AG09309 (cell line): ENCODE measurements at regions not wholly inside any gene's neighbourhood (a gene's known extent, or its start where the extent isn't known, plus 50 kb on each side); places are given as distances from the start of the nearest gene placed in this dataset.

ENCODE experiments used
- DNase-seq: peaks from one replicate; pipeline ENCODE4 v3.0.0-alpha.2; 2010; ENCODE audit warnings: low read depth
- H3K4me3 ChIP-seq: 2 replicates; pipeline ENCODE4 v1.5.1; 2011; ENCODE audit warnings: mild to moderate bottlenecking, low read depth, low read length, moderate library complexity; ENCODE audit not compliant: control insufficient read depth
- TF ChIP-seq, protein P1 (sequence below): IDR thresholded peaks from 2 replicates; pipeline ENCODE4 v1.5.1; 2011; ENCODE audit warnings: mild to moderate bottlenecking, low read depth, low read length, inconsistent platforms; ENCODE audit not compliant: insufficient read depth, control insufficient read depth; ENCODE audit errors: missing control alignments

DNA sequence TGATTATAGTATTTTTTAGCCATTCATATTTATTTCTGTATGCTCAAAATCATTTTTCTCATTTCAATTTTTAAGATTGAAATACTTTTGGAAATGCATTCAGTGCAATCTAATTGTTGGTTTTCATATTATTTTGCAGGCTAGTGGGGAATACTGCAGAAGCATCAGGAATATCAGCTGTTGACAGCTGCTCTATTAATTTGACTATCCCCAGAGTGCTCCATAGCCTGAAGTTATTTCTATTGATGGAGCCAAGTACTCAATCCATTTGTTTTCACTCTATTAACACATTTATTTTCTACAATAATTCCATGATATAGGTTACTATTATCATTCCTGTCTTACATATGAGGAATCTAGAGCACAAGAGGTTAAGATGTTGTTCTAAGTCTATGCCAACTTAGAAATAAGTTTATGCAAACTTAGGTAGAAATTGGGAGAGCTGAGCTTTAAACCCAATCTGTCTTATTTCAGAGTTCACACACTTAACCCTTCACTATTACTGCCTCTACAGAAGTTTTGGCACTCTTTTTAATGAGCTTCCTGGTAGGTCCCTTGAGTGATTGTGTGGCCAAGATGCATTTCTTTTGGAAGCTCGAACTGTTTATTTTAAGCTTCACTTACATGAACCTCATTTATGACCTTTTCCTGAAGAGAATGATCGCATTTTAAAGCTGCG lies 65.6 kb upstream of the PCDH18 start:
- TF ChIP-seq, protein P1, sequence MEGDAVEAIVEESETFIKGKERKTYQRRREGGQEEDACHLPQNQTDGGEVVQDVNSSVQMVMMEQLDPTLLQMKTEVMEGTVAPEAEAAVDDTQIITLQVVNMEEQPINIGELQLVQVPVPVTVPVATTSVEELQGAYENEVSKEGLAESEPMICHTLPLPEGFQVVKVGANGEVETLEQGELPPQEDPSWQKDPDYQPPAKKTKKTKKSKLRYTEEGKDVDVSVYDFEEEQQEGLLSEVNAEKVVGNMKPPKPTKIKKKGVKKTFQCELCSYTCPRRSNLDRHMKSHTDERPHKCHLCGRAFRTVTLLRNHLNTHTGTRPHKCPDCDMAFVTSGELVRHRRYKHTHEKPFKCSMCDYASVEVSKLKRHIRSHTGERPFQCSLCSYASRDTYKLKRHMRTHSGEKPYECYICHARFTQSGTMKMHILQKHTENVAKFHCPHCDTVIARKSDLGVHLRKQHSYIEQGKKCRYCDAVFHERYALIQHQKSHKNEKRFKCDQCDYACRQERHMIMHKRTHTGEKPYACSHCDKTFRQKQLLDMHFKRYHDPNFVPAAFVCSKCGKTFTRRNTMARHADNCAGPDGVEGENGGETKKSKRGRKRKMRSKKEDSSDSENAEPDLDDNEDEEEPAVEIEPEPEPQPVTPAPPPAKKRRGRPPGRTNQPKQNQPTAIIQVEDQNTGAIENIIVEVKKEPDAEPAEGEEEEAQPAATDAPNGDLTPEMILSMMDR, result no peak
- DNase-seq, result no peak
- H3K4me3 ChIP-seq, result no peak overlapping the region

DNA sequence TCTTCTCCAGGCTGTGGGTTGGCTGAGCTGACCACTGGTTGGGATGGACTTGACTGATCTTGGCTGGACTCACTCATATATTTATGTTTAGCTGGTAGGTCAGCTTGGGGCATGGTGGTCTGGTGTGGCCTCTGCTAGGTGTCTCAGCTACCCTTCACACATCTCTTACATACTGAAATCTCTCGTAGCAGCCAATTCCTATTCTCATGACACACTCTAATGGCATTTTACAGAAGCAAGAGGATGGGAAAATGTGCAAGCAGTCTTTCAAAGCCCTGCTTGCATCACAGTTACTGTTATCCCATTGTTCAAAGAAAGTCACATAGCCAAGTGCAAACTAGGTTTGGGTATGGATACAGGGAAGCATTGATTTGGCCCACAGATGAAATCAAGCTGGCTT lies 55.5 kb upstream of the PCDH18 start:
- no peak overlapping the region for H3K4me3 ChIP-seq
- no peak for DNase-seq
- TF ChIP-seq, protein P1, result no peak

DNA sequence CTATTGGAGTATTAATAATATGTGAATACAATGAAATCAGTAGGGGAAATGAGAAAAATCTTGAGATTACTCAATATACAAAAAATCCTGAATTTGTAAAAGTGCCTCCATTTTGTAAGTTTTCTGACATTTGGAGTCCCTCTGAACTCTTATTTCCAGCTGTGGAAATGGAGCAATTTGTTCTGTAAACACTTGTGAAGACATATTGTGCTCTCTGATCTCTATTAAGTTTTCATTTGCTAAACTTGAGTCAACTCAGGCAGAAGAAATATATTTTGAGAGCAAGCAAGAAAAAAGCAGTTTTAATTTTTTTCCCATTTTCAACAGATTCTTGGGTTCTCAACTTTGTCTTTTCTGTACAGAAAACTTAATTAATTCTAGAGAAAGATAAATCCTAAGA lies 51.4 kb upstream of the PCDH18 start:
- no peak overlapping the region for H3K4me3 ChIP-seq
- TF ChIP-seq, protein P1, result no peak
- no peak for DNase-seq
